Activated CD4-positive, alpha-beta T cell treated with anti-CD3 and anti-CD28 coated beads, Interleukin-2, amount 10 ng/mL, durations not matched to agents 7 days and 5 days (primary cell): ENCODE measurements at regions not wholly inside any gene's neighbourhood (a gene's known extent, or its start where the extent isn't known, plus 50 kb on each side); places are given as distances from the start of the nearest gene placed in this dataset.

Source experiments
- CTCF ChIA-PET: fragments of 350-600 bp; sonication (Branson Sonifier 250); formaldehyde crosslinking; loops from one replicate; lab custom pipeline; 2021; ENCODE audit warnings: antibody characterized with exemption; lab: Charles Lee
- POLR2A ChIA-PET: fragments of 350-600 bp; sonication (Branson Sonifier 250); formaldehyde crosslinking; loops from one replicate; lab custom pipeline; 2021; ENCODE audit warnings: antibody characterized with exemption; lab: Charles Lee
- DNase-seq: peaks from one replicate; pipeline ENCODE4 v3.0.0-alpha.2; 2020
- H3K27ac Mint-ChIP-seq: one replicate; pipeline ENCODE4 v1.8.0; 2021; ENCODE audit warnings: mild to moderate bottlenecking, moderate library complexity, mixed read lengths
- H3K27me3 Mint-ChIP-seq: one replicate; pipeline ENCODE4 v1.8.0; 2021; ENCODE audit warnings: mixed read lengths
- H3K36me3 Mint-ChIP-seq: one replicate; pipeline ENCODE4 v1.8.0; 2021; ENCODE audit warnings: low read depth, mixed read lengths
- H3K4me1 Mint-ChIP-seq: one replicate; pipeline ENCODE4 v1.8.0; 2021; ENCODE audit warnings: mixed read lengths
- H3K4me3 Mint-ChIP-seq: one replicate; pipeline ENCODE4 v1.8.0; 2021; ENCODE audit warnings: mild to moderate bottlenecking, moderate library complexity, mixed read lengths
- H3K9me3 Mint-ChIP-seq: one replicate; pipeline ENCODE4 v1.8.0; 2021; ENCODE audit warnings: mixed read lengths

GRCh38 chr21:35927262-35927661 lies 133.1 kb downstream of the SETD4 start:
- ChIA-PET POLR2A (no interaction called here), CTCF (interaction anchor here (0.6 to 1.1 kb wide), 3 partner anchors 21 to 642 kb away, joined by 3 to 4 read pairs (median 3); no protein-coding TSS in a partner anchor)
- no peaks in the 10 kb centered on the region for H3K4me1 Mint-ChIP-seq
- peaks cover 1% of the 10 kb centered on the region for H3K27me3 Mint-ChIP-seq
- H3K4me3 Mint-ChIP-seq: no peak overlapping the region
- H3K36me3 Mint-ChIP-seq: no peaks in the 10 kb centered on the region
- H3K27ac Mint-ChIP-seq: no peak overlapping the region
- no peak for DNase-seq
- H3K9me3 Mint-ChIP-seq: no peaks in the 10 kb centered on the region

DNA sequence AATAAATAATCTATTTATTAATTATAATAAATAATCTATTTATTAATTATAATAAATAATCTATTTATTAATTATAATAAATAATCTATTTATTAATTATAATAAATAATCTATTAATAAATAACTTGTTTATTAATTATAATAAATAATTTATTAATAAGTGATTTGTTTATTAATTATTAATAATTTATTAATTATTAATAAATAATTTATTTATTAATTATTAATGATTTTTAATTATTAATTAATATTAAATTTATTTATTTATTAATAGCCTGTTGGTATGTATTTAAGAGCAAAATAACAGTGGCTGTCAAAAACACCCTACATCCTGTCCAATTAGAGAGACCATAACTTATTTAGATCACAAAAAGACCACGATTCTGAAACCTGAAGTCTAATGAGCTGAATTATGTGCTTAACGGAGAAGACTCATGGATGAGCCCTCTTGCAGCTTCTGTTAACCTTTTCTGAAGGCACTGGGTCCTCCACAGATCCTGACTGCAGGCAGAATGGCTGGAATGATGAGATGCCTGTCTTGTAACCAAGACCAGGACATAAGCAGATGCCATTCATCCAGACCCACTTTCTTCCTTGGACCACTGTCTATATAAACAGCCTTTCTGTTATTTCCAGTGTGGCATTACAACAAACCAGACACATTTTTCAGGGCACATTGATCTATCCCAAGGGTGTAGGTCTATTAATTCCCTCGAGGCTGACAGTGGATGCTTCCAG lies 134.2 kb downstream of the SETD4 start:
- Mint-ChIP-seq H3K27me3 (peaks cover 9% of the 10 kb centered on the region), H3K9me3 (no peaks in the 10 kb centered on the region), H3K4me1 (no peaks in the 10 kb centered on the region), H3K27ac (no peak overlapping the region), H3K36me3 (no peaks in the 10 kb centered on the region), H3K4me3 (no peak overlapping the region)
- no peak for DNase-seq
- ChIA-PET CTCF (interaction anchor here (1.1 kb wide), 1 partner anchor 22 kb away, joined by 3 read pairs; no protein-coding TSS in a partner anchor), POLR2A (no interaction called here)

DNA sequence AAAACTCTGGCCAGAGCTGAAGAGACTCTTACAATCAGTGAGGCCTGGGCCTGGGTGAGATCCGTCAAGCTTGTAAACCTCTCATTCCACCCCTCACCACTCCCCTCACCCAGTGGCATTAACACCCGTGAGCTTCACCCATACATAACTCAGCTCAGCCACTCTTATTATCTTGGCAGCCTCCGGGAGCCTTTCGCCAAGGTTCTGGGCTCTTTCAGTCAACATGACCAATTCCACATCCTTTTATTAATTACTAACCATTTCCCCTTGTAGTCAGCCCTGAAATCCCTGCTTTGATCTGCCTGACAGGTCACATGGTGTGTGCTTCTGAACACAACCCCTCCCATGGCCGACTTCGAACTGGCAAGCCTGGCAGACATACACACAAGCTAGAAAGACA lies 134.8 kb downstream of the SETD4 start:
- no peak overlapping the region for H3K4me3 Mint-ChIP-seq
- ChIA-PET CTCF (no interaction called here), POLR2A (no interaction called here)

DNA sequence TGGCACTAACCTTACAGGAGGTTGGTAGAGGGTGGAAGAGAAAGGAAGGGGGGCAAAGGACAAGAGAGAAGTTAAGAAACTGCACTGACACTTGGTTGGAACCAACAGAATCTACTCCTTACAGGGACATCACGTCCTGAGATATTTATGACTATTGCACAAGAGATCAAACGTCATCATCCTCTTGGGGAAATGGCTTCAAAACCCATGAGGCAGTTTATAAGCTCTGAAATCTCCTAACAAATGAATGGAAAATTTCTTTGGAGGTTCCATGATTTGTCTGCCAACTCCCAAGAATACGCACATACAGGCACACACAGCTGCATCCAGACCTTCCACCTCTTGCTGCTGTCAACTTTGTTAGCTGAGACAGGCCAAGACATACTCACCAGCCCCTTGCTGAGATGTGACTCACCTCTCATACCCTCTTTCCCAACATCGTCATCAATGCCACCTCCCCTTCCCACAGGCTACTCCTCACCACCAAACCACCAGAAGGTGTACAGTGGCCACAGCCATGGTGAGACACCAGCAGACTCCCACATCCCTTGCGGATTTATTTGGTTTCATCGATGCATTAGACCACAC lies 135.5 kb downstream of the SETD4 start:
- no peak for DNase-seq
- H3K4me3 Mint-ChIP-seq: no peak overlapping the region

More for the DNA sequence above, 134.8 kb downstream of the SETD4 start:
- Mint-ChIP-seq H3K9me3 (no peaks in the 10 kb centered on the region), H3K4me1 (no peaks in the 10 kb centered on the region), H3K36me3 (no peaks in the 10 kb centered on the region), H3K27me3 (peaks cover 13% of the 10 kb centered on the region), H3K27ac (no peak overlapping the region)
- DNase-seq: no peak

GRCh38 chr21:35923971-35924370 lies 136.4 kb downstream of the SETD4 start:
- DNase-seq: no peak
- Mint-ChIP-seq H3K4me1 (no peaks in the 10 kb centered on the region), H3K9me3 (no peaks in the 10 kb centered on the region), H3K27me3 (peaks cover 15% of the 10 kb centered on the region), H3K27ac (no peak overlapping the region), H3K36me3 (no peaks in the 10 kb centered on the region), H3K4me3 (no peak overlapping the region)
- CTCF ChIA-PET: interaction anchor here (0.6 kb wide), 1 partner anchor 9 kb away, joined by 3 read pairs; no protein-coding TSS in a partner anchor
- POLR2A ChIA-PET: no interaction called here

More for the DNA sequence above, 135.5 kb downstream of the SETD4 start:
- CTCF ChIA-PET: no interaction called here
- H3K36me3 Mint-ChIP-seq: no peaks in the 10 kb centered on the region
- H3K4me1 Mint-ChIP-seq: no peaks in the 10 kb centered on the region
- H3K27ac Mint-ChIP-seq: no peak overlapping the region
- POLR2A ChIA-PET: no interaction called here
- peaks cover 13% of the 10 kb centered on the region for H3K27me3 Mint-ChIP-seq
- H3K9me3 Mint-ChIP-seq: no peaks in the 10 kb centered on the region

DNA sequence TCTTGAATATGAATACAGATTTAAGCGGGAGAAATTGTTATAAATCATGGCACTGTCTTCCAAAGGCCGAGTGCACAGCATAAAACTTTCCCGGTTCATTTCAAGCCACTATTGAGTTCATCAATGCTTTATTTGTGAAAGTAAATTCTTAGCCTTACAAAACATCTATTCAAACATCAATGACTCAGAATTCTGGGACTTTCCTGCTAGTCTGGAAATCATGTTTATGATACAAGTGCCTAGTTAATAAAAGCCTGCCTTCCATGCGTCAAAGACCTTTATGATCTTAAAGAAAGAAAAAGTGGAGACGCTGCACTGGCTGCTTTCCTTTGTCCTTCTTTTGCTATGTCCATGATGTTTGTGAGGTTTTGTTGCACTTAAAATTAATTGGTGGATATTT lies 137.7 kb downstream of the SETD4 start:
- no peak for DNase-seq
- no peak overlapping the region for H3K4me3 Mint-ChIP-seq
- H3K27ac Mint-ChIP-seq: no peak overlapping the region
- no peaks in the 10 kb centered on the region for H3K36me3 Mint-ChIP-seq
- peaks cover 18% of the 10 kb centered on the region for H3K27me3 Mint-ChIP-seq
- ChIA-PET CTCF (no interaction called here), POLR2A (no interaction called here)
- H3K9me3 Mint-ChIP-seq: no peaks in the 10 kb centered on the region
- no peaks in the 10 kb centered on the region for H3K4me1 Mint-ChIP-seq

DNA sequence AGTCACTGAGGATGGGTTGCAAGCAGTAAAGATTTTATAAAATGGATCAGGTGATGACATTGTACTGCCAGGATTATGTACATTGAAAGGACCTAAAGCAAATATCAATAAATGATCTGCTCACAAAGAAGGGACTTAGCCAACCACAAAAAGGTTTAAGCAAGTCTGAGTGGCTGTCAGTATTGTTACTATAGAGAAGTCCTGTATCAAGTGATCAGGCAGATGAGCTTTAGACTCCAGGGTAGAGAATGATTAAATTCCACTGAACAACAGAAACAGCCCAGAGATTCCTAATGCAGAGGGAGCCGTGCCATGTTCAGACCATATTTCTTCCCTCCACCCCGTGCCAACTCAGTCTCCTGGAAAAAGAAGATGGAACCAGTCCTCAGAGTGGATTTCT lies 138.9 kb downstream of the SETD4 start:
- no peak for DNase-seq
- Mint-ChIP-seq H3K9me3 (no peaks in the 10 kb centered on the region), H3K4me1 (no peaks in the 10 kb centered on the region), H3K27ac (no peak overlapping the region), H3K4me3 (no peak overlapping the region), H3K36me3 (no peaks in the 10 kb centered on the region), H3K27me3 (peaks cover 18% of the 10 kb centered on the region)
- CTCF ChIA-PET: no interaction called here
- POLR2A ChIA-PET: no interaction called here

GRCh38 chr21:35920436-35920835 lies 139.9 kb downstream of the SETD4 start:
- H3K27me3 Mint-ChIP-seq: peaks cover 23% of the 10 kb centered on the region
- CTCF ChIA-PET: no interaction called here
- H3K4me1 Mint-ChIP-seq: no peaks in the 10 kb centered on the region
- no peak overlapping the region for H3K4me3 Mint-ChIP-seq
- DNase-seq: no peak
- H3K27ac Mint-ChIP-seq: no peak overlapping the region
- no peaks in the 10 kb centered on the region for H3K36me3 Mint-ChIP-seq
- H3K9me3 Mint-ChIP-seq: peaks cover 2% of the 10 kb centered on the region
- POLR2A ChIA-PET: no interaction called here

- no peak overlapping the region for H3K4me3 Mint-ChIP-seq
- H3K9me3 Mint-ChIP-seq: peaks cover 2% of the 10 kb centered on the region
- no peak for DNase-seq
- POLR2A ChIA-PET: no interaction called here
- H3K27me3 Mint-ChIP-seq: peaks cover 25% of the 10 kb centered on the region
- no peaks in the 10 kb centered on the region for H3K36me3 Mint-ChIP-seq
- CTCF ChIA-PET: no interaction called here
- H3K4me1 Mint-ChIP-seq: no peaks in the 10 kb centered on the region
- no peak overlapping the region for H3K27ac Mint-ChIP-seq
Observed at GRCh38 chr21:35915030-35915429, 145.3 kb downstream of the SETD4 start.

GRCh38 chr21:35911412-35912191 lies 148.7 kb downstream of the SETD4 start:
- no peaks in the 10 kb centered on the region for H3K36me3 Mint-ChIP-seq
- ChIA-PET CTCF (interaction anchor here (0.6 kb wide), 1 partner anchor 282 kb away, joined by 3 read pairs; no protein-coding TSS in a partner anchor), POLR2A (no interaction called here)
- peaks cover 19% of the 10 kb centered on the region for H3K27me3 Mint-ChIP-seq
- peaks cover 2% of the 10 kb centered on the region for H3K9me3 Mint-ChIP-seq
- H3K4me3 Mint-ChIP-seq: no peak overlapping the region
- DNase-seq: no peak
- H3K27ac Mint-ChIP-seq: no peak overlapping the region
- no peaks in the 10 kb centered on the region for H3K4me1 Mint-ChIP-seq

- POLR2A ChIA-PET: no interaction called here
- CTCF ChIA-PET: interaction anchor here (0.6 to 1.4 kb wide), 2 partner anchors 9 to 53 kb away, joined by 3 read pairs; no protein-coding TSS in a partner anchor
- DNase-seq: no peak
- no peaks in the 10 kb centered on the region for H3K36me3 Mint-ChIP-seq
- no peaks in the 10 kb centered on the region for H3K9me3 Mint-ChIP-seq
- H3K27ac Mint-ChIP-seq: no peak overlapping the region
- H3K27me3 Mint-ChIP-seq: peaks cover 10% of the 10 kb centered on the region
- H3K4me1 Mint-ChIP-seq: no peaks in the 10 kb centered on the region
- H3K4me3 Mint-ChIP-seq: no peak overlapping the region
Observed at GRCh38 chr21:35909456-35910223, 150.7 kb downstream of the SETD4 start.

DNA sequence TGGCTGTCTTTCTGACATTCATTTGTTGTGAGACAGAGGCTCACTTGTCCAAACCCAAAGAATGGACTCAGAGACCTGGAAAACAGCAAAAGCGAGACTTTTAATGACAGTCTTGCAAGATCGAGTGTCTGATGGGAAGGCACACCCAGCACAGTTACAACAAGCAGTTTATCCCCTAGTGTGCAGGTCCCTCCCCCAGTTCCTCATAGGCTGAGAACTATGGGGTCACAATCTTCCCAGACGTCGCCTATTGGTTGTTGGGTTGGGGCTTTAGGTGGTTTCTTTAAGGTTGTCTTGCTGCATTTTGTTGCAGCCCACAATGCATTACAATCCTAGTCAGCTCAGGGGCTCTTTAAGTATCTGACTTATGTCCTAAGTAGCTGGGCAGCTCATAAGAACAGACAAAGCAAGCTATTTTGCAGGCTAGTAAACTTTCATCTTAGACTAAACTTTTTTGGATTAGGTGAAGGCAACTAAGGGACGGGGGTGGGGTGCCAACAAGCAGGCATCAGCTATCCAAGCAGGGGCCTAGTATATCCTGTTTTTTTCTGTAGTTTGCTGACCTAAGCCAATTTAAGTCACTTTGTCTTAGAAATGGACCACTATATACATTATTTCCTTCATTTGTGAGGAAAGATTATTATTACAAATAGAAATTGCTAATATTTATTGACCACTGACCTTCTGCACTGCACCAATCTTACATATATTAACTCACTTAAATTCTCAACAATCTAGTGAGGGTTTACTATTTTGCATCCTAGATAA lies 151.8 kb downstream of the SETD4 start:
- H3K9me3 Mint-ChIP-seq: no peaks in the 10 kb centered on the region
- POLR2A ChIA-PET: no interaction called here
- H3K27ac Mint-ChIP-seq: no peak overlapping the region
- no peak for DNase-seq
- H3K4me3 Mint-ChIP-seq: no peak overlapping the region
- CTCF ChIA-PET: interaction anchor here (1.4 kb wide), 1 partner anchor 8 kb away, joined by 3 read pairs; no protein-coding TSS in a partner anchor
- H3K27me3 Mint-ChIP-seq: peaks cover 6% of the 10 kb centered on the region
- H3K36me3 Mint-ChIP-seq: no peaks in the 10 kb centered on the region
- H3K4me1 Mint-ChIP-seq: no peaks in the 10 kb centered on the region
